ENCODE measurements at regions not wholly inside any gene's neighbourhood (a gene's known extent, or its start where the extent isn't known, plus 50 kb on each side); places are given as distances from the start of the nearest gene placed in this dataset.

DNA sequence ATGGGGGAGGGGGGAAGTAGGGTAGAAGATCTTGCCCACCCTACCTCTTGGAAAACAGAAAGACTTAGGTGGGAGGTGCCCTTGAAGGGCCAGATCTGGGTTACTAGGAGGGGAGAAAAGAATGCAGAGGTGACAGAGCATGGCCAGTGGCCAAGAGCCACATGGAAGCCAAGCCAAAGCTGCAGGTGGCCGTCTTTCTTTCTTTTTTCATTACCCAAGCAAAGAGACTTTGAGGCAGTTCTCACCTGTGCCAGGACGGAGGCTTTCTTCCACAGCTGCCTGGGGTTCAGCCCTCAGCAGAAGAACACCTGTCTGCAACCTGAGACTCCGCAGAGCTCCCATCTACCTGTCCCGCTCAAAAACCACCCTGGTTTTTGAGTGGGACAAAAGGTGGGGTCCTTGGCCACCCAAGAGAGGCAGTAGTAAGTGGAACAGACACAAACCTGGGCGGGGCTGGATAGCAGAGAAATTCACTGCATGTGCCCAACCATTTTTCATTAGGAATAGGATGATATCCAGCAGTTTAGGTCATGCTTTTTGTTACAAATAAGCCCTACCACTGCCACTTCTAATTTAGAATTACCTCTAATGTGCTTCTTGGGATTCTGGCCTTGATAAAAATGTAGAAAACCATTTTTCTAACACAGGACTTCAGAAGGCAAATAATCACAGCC, 116.5 kb downstream of the DYRK2 start:
- in situ Hi-C loops (cut with MboI; ENCODE audit: low pct_unique_long_range_greater_than_20kb, low sequenced_read_pairs, unreplicated experiment): no loop called here
- TF ChIP-seq, protein P1, sequence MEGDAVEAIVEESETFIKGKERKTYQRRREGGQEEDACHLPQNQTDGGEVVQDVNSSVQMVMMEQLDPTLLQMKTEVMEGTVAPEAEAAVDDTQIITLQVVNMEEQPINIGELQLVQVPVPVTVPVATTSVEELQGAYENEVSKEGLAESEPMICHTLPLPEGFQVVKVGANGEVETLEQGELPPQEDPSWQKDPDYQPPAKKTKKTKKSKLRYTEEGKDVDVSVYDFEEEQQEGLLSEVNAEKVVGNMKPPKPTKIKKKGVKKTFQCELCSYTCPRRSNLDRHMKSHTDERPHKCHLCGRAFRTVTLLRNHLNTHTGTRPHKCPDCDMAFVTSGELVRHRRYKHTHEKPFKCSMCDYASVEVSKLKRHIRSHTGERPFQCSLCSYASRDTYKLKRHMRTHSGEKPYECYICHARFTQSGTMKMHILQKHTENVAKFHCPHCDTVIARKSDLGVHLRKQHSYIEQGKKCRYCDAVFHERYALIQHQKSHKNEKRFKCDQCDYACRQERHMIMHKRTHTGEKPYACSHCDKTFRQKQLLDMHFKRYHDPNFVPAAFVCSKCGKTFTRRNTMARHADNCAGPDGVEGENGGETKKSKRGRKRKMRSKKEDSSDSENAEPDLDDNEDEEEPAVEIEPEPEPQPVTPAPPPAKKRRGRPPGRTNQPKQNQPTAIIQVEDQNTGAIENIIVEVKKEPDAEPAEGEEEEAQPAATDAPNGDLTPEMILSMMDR (IDR thresholded peaks at IDR 0.05; ENCODE audit: extremely low read depth, insufficient read depth, missing control alignments): no peak
- DNase-seq (ENCODE audit: low spot score): no peak

GRCh38 chr12:67765776-67766766, 117.5 kb downstream of the DYRK2 start:
- in situ Hi-C loops (cut with MboI; ENCODE audit: low pct_unique_long_range_greater_than_20kb, low sequenced_read_pairs, unreplicated experiment): no loop called here
- DNase-seq (ENCODE audit: low spot score): no peak

DNA sequence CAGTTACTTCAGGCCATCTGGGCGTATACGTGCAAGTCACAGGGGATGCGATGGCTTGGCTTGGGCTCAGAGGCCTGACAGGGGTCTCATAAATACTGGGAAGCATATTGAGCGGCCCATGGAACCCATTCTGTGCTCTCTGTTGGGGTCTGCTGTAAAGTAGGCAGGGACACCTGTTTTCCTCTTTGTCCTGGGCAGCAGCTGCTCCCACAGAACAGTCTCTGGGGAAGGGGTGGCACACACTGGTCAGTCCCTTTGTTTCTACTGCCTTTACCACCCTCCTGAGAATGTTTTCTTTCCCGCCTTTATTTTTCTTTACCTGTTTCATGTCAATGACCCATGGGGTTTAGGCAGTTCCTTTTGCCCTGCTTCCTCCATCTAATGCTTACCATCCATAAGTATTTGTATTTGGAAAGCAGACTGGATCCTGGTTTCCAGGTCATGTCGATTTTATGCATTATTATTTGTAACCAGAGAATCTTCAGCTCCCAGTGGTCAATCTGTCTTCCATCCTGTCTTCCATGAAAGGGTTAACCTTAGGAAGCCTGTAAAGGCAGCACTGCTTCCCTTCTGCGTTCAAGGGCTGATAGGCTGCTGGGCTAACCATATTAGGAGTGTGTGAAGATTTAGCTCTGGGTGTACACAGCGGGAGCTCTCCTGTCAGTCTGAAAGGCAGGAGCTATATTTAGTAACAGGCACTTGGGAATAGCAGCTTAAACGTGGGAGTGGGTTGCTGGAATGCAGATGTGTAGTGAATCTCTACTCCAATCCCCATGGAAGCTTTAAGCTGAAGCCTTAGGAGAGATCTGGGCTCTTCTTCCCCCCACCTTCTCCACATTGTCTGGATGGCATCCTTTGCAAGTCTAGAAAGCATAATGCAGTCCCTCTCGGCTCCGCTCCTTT, 124.0 kb downstream of the DYRK2 start:
- in situ Hi-C loops (cut with MboI; ENCODE audit: low pct_unique_long_range_greater_than_20kb, low sequenced_read_pairs, unreplicated experiment): no loop called here
- TF ChIP-seq, protein P1 (IDR thresholded peaks at IDR 0.05; ENCODE audit: extremely low read depth, insufficient read depth, missing control alignments): no peak
- DNase-seq (ENCODE audit: low spot score): no peak

More at GRCh38 chr12:67765776-67766766, 117.5 kb downstream of the DYRK2 start:
- TF ChIP-seq, protein P1 (IDR thresholded peaks at IDR 0.05; ENCODE audit: extremely low read depth, insufficient read depth, missing control alignments): no peak

- no peak for DNase-seq (ENCODE audit: low spot score)
- in situ Hi-C loops (cut with MboI; ENCODE audit: low pct_unique_long_range_greater_than_20kb, low sequenced_read_pairs, unreplicated experiment): no loop called here
- TF ChIP-seq, protein P1 (IDR thresholded peaks at IDR 0.05; ENCODE audit: extremely low read depth, insufficient read depth, missing control alignments): no peak
These were observed 125.4 kb downstream of the DYRK2 start for GRCh38 chr12:67773896-67774295.

DNA sequence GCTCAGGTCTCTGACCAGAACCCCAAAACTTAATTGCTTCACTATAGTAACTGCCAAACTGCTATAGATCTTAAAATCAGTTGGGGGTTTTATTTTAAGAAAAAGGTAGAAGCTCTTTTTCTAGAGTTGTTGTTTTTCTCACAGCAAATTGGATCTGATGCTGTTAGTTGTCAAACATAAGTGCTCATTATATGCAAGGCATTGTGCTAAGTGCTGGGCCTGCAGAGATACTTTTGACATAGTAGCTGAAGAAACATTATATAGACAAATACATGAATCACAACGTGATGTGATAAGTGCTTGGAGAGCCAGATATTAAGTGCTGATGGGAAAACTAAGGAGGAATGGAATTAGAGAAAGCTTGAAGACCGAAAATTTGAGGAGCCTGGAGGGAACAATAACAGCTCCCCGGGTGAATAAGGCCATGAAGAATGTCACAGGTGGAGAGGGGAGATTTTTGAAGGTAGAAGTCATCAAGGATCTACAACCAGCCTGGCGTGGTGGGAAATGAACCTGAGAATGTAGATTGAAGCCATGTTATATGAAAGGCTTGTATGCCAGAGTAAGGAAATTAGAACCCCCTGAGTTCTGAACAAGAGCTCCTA, 126.5 kb downstream of the DYRK2 start:
- in situ Hi-C loops (cut with MboI; ENCODE audit: low pct_unique_long_range_greater_than_20kb, low sequenced_read_pairs, unreplicated experiment): no loop called here
- TF ChIP-seq, protein P1 (IDR thresholded peaks at IDR 0.05; ENCODE audit: extremely low read depth, insufficient read depth, missing control alignments): no peak
- DNase-seq (ENCODE audit: low spot score): no peak
